ENCODE measurements at regions not wholly inside any gene's neighbourhood (a gene's known extent, or its start where the extent isn't known, plus 50 kb on each side); places are given as distances from the start of the nearest gene placed in this dataset.
"Not testable (repeated sequence)": the region's sequence is repeated elsewhere in the genome, so short reads cannot be mapped to it uniquely, and the experiment has no call there.

DNA sequence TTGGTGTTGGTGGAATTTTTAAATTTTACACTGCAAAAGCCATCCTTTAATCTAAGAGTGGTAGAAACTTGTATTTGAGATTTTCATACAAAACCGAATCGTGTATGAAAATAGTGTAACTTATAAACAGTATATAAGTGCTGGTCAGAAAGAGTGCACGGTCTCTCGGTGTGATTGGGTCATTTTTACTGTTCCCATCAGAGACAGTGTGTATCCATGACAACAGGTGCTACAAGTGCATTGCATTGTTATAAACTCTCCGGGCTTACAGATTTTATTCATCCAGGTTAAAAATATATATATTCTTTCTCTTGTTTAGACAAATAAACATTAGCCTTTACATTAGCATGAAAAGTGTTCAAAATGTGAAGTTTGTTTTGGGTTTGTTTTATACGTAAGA is 721.9 kb downstream of the METTL4 start:
- Histone ChIP-seq H3K27me3 (ENCODE audit: control insufficient read depth in 4 of 4, insufficient read depth in 4 of 4, low read length in 3 of 4) (no peaks in the 10 kb centered on the region), H3K4me1 (ENCODE audit: control insufficient read depth in 4 of 4, insufficient read depth in 4 of 4, low read length in 3 of 4) (no peaks in the 10 kb centered on the region), H3K9me3 (ENCODE audit: control insufficient read depth in 4 of 4, low read length in 3 of 4) (peaks cover 0 to 2% (median 0%) of the 10 kb centered on the region in 4 donors), H3K36me3 (ENCODE audit: control insufficient read depth in 4 of 4, insufficient read depth in 3 of 4, low read depth in 1 of 4, low read length in 3 of 4) (no peaks in the 10 kb centered on the region), H3K9ac (ENCODE audit: low read depth in 1 of 2, low read length in 2 of 2) (no peak overlapping the region), H3K27ac (ENCODE audit: low read depth in 1 of 2, low read length in 2 of 2) (no peak overlapping the region), H3K4me3 (ENCODE audit: low read depth in 1 of 3, low read length in 3 of 3) (no peak overlapping the region)
- 87% methylated on average over 6 of the region's 6 CpGs for WGBS
- TF ChIP-seq FOXA2 (IDR thresholded peaks at IDR 0.05) (no peak), FOXA1 (IDR thresholded peaks at IDR 0.05) (no peak), RAD21 (IDR thresholded peaks at IDR 0.05) (no peak), RXRA (IDR thresholded peaks at IDR 0.05) (no peak), YY1 (IDR thresholded peaks at IDR 0.05) (no peak), JUND (IDR thresholded peaks at IDR 0.05) (no peak), HNF4G (IDR thresholded peaks at IDR 0.05) (no peak)
- TF ChIP-seq, protein P1, sequence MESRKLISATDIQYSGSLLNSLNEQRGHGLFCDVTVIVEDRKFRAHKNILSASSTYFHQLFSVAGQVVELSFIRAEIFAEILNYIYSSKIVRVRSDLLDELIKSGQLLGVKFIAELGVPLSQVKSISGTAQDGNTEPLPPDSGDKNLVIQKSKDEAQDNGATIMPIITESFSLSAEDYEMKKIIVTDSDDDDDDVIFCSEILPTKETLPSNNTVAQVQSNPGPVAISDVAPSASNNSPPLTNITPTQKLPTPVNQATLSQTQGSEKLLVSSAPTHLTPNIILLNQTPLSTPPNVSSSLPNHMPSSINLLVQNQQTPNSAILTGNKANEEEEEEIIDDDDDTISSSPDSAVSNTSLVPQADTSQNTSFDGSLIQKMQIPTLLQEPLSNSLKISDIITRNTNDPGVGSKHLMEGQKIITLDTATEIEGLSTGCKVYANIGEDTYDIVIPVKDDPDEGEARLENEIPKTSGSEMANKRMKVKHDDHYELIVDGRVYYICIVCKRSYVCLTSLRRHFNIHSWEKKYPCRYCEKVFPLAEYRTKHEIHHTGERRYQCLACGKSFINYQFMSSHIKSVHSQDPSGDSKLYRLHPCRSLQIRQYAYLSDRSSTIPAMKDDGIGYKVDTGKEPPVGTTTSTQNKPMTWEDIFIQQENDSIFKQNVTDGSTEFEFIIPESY (IDR thresholded peaks at IDR 0.05): no peak
- TF ChIP-seq, protein P2, sequence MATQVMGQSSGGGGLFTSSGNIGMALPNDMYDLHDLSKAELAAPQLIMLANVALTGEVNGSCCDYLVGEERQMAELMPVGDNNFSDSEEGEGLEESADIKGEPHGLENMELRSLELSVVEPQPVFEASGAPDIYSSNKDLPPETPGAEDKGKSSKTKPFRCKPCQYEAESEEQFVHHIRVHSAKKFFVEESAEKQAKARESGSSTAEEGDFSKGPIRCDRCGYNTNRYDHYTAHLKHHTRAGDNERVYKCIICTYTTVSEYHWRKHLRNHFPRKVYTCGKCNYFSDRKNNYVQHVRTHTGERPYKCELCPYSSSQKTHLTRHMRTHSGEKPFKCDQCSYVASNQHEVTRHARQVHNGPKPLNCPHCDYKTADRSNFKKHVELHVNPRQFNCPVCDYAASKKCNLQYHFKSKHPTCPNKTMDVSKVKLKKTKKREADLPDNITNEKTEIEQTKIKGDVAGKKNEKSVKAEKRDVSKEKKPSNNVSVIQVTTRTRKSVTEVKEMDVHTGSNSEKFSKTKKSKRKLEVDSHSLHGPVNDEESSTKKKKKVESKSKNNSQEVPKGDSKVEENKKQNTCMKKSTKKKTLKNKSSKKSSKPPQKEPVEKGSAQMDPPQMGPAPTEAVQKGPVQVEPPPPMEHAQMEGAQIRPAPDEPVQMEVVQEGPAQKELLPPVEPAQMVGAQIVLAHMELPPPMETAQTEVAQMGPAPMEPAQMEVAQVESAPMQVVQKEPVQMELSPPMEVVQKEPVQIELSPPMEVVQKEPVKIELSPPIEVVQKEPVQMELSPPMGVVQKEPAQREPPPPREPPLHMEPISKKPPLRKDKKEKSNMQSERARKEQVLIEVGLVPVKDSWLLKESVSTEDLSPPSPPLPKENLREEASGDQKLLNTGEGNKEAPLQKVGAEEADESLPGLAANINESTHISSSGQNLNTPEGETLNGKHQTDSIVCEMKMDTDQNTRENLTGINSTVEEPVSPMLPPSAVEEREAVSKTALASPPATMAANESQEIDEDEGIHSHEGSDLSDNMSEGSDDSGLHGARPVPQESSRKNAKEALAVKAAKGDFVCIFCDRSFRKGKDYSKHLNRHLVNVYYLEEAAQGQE (IDR thresholded peaks at IDR 0.05): no peak
- no peak for DNase-seq (ENCODE audit: low spot score)

DNA sequence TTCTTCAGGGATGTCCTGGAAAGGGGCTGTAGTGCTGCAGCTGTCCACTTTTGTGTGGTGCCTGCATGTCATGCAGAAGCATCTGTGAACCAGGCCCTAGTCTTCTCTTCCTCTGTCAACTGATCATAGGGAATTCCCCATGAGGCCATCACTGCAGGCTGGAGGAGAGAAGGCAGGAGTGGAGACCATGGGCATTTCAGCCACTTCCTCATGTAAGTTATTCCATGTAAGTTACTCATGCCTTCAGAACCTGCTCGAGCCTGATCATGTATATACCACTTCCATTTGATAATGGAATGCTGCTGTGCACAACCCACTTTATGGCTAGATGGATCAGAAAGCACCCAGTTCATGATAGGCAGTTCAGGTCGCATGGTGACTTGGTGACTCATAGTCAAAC is 714.0 kb downstream of the METTL4 start:
- H3K27ac ChIP-seq (ENCODE audit: low read depth in 1 of 2, low read length in 2 of 2); H3K36me3 ChIP-seq (ENCODE audit: control insufficient read depth in 4 of 4, insufficient read depth in 3 of 4, low read depth in 1 of 4, low read length in 3 of 4); H3K9me3 ChIP-seq (ENCODE audit: control insufficient read depth in 4 of 4, low read length in 3 of 4); H3K27me3 ChIP-seq (ENCODE audit: control insufficient read depth in 4 of 4, insufficient read depth in 4 of 4, low read length in 3 of 4); H3K9ac ChIP-seq (ENCODE audit: low read depth in 1 of 2, low read length in 2 of 2); H3K4me3 ChIP-seq (ENCODE audit: low read depth in 1 of 3, low read length in 3 of 3); DNase-seq (ENCODE audit: low spot score); H3K4me1 ChIP-seq (ENCODE audit: control insufficient read depth in 4 of 4, insufficient read depth in 4 of 4, low read length in 3 of 4): not testable (repeated sequence)
- 69% methylated on average over 2 of the region's 2 CpGs for WGBS

DNA sequence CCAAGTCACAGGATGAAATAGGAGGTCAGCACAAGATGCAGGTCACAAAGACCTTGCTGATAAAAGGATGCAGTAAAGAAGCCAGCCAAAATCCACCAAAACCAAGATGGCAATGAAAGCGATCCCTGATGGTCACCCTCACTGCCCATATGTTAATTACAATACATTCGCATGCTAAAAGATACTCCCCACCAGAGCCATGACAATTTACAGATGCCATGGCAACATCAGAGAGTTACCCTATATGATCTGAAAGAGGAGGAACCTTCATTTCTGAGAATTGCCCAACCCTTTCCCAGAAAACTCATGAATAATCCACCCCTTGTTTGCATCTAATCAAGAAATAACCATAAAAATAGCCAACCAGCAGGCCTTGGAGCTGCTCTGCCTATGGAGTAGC is 709.8 kb downstream of the METTL4 start:
- Histone ChIP-seq H3K9ac (ENCODE audit: low read depth in 1 of 2, low read length in 2 of 2) (no peak overlapping the region), H3K9me3 (ENCODE audit: control insufficient read depth in 4 of 4, low read length in 3 of 4) (peaks cover 3 to 8% (median 4%) of the 10 kb centered on the region in 4 donors), H3K27ac (ENCODE audit: low read depth in 1 of 2, low read length in 2 of 2) (no peak overlapping the region), H3K27me3 (ENCODE audit: control insufficient read depth in 4 of 4, insufficient read depth in 4 of 4, low read length in 3 of 4) (no peaks in the 10 kb centered on the region), H3K4me1 (ENCODE audit: control insufficient read depth in 4 of 4, insufficient read depth in 4 of 4, low read length in 3 of 4) (no peaks in the 10 kb centered on the region), H3K4me3 (ENCODE audit: low read depth in 1 of 3, low read length in 3 of 3) (no peak overlapping the region), H3K36me3 (ENCODE audit: control insufficient read depth in 4 of 4, insufficient read depth in 3 of 4, low read depth in 1 of 4, low read length in 3 of 4) (no peaks in the 10 kb centered on the region)
- no peak for DNase-seq (ENCODE audit: low spot score)
- WGBS: 90% methylated on average over 2 of the region's 2 CpGs
- TF ChIP-seq FOXA2 (IDR thresholded peaks at IDR 0.05): no peak
- TF ChIP-seq EGR1 (IDR thresholded peaks at IDR 0.05; ENCODE audit: low read depth in 2 of 2): no peak
- TF ChIP-seq HNF4A (conservative IDR thresholded peaks at IDR 0.05): no peak
- TF ChIP-seq, protein P3, sequence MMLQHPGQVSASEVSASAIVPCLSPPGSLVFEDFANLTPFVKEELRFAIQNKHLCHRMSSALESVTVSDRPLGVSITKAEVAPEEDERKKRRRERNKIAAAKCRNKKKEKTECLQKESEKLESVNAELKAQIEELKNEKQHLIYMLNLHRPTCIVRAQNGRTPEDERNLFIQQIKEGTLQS (IDR thresholded peaks at IDR 0.05): no peak
- TF ChIP-seq RXRA (IDR thresholded peaks at IDR 0.05): no peak
- TF ChIP-seq HNF4G (IDR thresholded peaks at IDR 0.05): no peak
- TF ChIP-seq YY1 (IDR thresholded peaks at IDR 0.05): no peak
- TF ChIP-seq, protein P1 (IDR thresholded peaks at IDR 0.05): no peak
- TF ChIP-seq SP1 (IDR thresholded peaks at IDR 0.05): no peak
- TF ChIP-seq RAD21 (IDR thresholded peaks at IDR 0.05): no peak
- TF ChIP-seq, protein P4, sequence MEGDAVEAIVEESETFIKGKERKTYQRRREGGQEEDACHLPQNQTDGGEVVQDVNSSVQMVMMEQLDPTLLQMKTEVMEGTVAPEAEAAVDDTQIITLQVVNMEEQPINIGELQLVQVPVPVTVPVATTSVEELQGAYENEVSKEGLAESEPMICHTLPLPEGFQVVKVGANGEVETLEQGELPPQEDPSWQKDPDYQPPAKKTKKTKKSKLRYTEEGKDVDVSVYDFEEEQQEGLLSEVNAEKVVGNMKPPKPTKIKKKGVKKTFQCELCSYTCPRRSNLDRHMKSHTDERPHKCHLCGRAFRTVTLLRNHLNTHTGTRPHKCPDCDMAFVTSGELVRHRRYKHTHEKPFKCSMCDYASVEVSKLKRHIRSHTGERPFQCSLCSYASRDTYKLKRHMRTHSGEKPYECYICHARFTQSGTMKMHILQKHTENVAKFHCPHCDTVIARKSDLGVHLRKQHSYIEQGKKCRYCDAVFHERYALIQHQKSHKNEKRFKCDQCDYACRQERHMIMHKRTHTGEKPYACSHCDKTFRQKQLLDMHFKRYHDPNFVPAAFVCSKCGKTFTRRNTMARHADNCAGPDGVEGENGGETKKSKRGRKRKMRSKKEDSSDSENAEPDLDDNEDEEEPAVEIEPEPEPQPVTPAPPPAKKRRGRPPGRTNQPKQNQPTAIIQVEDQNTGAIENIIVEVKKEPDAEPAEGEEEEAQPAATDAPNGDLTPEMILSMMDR (IDR thresholded peaks at IDR 0.05; ENCODE audit: low read depth, low read length, missing input control): no peak
- TF ChIP-seq FOXA1 (IDR thresholded peaks at IDR 0.05): no peak
- TF ChIP-seq JUND (IDR thresholded peaks at IDR 0.05): no peak
- TF ChIP-seq TAF1 (conservative IDR thresholded peaks at IDR 0.05): no peak
- TF ChIP-seq GABPA (IDR thresholded peaks at IDR 0.05 in 1 of 2, conservative IDR thresholded peaks at IDR 0.05 in 1 of 2): no peak
